SJSA1 (cell line): ENCODE measurements at regions not wholly inside any gene's neighbourhood (a gene's known extent, or its start where the extent isn't known, plus 50 kb on each side); places are given as distances from the start of the nearest gene placed in this dataset.

ENCODE experiments used
- DNase-seq, 2 experiments: peaks; one replicate each; pipeline ENCODE4 v3.0.0-alpha.2; 2015 to 2020; ENCODE audit warnings: low spot score in 2 of 2, low read depth in 1 of 2
- H3K27ac ChIP-seq: fragments of 250-450 bp; sonication (Bioruptor Pico); 2 replicates; pipeline ENCODE4 v1.5.1; 2020; ENCODE audit warnings: mild to moderate bottlenecking, moderate library complexity
- H3K27me3 ChIP-seq: fragments of 250-450 bp; sonication (Bioruptor Pico); replicated peaks from 2 replicates; pipeline ENCODE4 v1.5.1; 2020; ENCODE audit warnings: mild to moderate bottlenecking, moderate library complexity
- H3K36me3 ChIP-seq: fragments of 250-450 bp; sonication (Bioruptor Pico); 2 replicates; pipeline ENCODE4 v1.5.1; 2020; ENCODE audit warnings: mild to moderate bottlenecking
- H3K4me1 ChIP-seq: fragments of 250-450 bp; sonication (Bioruptor Pico); replicated peaks from 2 replicates; pipeline ENCODE4 v1.6.1; 2021; ENCODE audit warnings: mild to moderate bottlenecking
- H3K4me3 ChIP-seq: fragments of 250-450 bp; sonication (Bioruptor Pico); 2 replicates; pipeline ENCODE4 v1.5.1; 2020; ENCODE audit warnings: mild to moderate bottlenecking
- H3K9me3 ChIP-seq: fragments of 250-450 bp; sonication (Bioruptor Pico); replicated peaks from 2 replicates; pipeline ENCODE4 v1.5.1; 2020; ENCODE audit warnings: mild to moderate bottlenecking

- H3K4me3 ChIP-seq, result no peak overlapping the region
- no peaks in the 10 kb centered on the region for H3K9me3 ChIP-seq
- H3K27me3 ChIP-seq, result no peaks in the 10 kb centered on the region
- H3K27ac ChIP-seq, result no peak overlapping the region
- H3K4me1 ChIP-seq, result no peaks in the 10 kb centered on the region
- DNase-seq, result no peak
- H3K36me3 ChIP-seq, result no peaks in the 10 kb centered on the region
These were observed 210.6 kb upstream of the DIO3 start for GRCh38 chr14:101350691-101351090.

DNA sequence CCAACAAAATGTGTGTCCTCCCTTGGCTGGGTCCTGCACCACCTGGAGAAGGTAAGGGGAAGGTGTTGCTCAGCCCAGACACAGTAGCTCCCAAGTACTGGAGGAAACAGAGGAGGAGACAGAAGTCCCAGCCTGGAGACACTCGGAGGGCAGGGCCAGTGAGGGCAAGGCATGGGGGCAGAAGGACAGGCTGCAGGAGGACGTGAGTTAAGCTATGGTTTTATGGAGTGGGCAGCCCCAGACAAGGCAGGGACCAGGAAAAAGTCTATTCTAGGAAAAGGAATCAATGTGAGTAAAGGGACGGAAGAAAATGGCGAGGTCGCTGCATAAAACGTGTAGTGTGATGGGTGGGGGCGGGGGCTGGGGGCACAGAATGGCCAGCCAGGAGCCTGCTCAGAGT lies 210.1 kb upstream of the DIO3 start:
- H3K27ac ChIP-seq, result no peak overlapping the region
- no peak overlapping the region for H3K4me3 ChIP-seq
- no peaks in the 10 kb centered on the region for H3K36me3 ChIP-seq
- H3K27me3 ChIP-seq, result no peaks in the 10 kb centered on the region
- no peaks in the 10 kb centered on the region for H3K4me1 ChIP-seq
- no peaks in the 10 kb centered on the region for H3K9me3 ChIP-seq
- no peak for DNase-seq

- DNase-seq, result no peak
- Histone ChIP-seq H3K27me3 (no peaks in the 10 kb centered on the region), H3K36me3 (no peaks in the 10 kb centered on the region), H3K4me1 (no peaks in the 10 kb centered on the region), H3K4me3 (no peak overlapping the region), H3K27ac (no peak overlapping the region), H3K9me3 (no peaks in the 10 kb centered on the region)
These were observed 209.5 kb upstream of the DIO3 start for GRCh38 chr14:101351769-101352168.

DNA sequence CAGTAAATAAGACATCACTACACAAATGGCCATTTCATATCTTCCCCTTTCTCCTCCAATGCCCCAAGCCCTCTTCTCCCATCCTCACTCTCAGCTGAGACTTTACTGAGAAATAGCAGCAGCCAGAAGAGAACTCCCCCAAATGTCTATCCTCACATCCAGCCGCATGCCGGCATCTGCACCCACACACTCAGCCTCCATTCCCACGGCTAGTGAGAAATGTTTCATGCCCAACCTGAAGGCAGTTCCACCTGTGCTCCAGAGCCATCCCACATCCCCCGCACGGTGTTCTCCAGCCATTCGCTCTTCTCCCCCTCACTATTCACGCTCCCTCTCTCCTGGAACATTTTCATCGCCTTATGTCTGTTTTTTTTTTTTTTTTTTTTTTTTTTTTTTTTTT lies 208.7 kb upstream of the DIO3 start:
- no peak for DNase-seq
- Histone ChIP-seq H3K9me3 (no peaks in the 10 kb centered on the region), H3K4me1 (no peaks in the 10 kb centered on the region), H3K27ac (no peak overlapping the region), H3K27me3 (no peaks in the 10 kb centered on the region), H3K36me3 (no peaks in the 10 kb centered on the region), H3K4me3 (no peak overlapping the region)

DNA sequence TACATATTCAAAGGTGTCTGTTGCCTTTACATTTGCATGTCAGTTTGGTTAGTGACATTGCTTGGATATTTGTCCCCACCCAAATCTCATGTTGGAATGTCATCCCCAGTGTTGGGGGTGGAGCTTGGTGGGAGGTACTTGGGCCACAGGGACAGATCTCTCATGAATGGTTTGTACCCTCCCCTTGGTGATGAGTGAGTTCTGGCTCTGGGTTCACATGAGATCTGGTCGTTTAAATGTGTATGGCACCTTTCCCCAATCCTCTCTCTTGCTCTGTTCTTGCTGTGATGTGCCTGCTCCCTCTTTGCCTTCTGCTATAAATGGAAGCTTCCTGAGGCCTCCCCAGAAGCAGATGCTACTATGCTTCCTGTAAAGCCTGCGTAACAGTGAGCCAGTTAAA lies 207.9 kb upstream of the DIO3 start:
- H3K4me3 ChIP-seq, result no peak overlapping the region
- no peaks in the 10 kb centered on the region for H3K4me1 ChIP-seq
- no peaks in the 10 kb centered on the region for H3K9me3 ChIP-seq
- no peaks in the 10 kb centered on the region for H3K27me3 ChIP-seq
- H3K36me3 ChIP-seq, result no peaks in the 10 kb centered on the region
- DNase-seq, result peak in 1 of 2 experiments; percentile 18
- H3K27ac ChIP-seq, result no peak overlapping the region

GRCh38 chr14:101354726-101355125 lies 206.6 kb upstream of the DIO3 start:
- H3K27ac ChIP-seq, result no peak overlapping the region
- no peak for DNase-seq

GRCh38 chr14:101355284-101355683 lies 206.0 kb upstream of the DIO3 start:
- no peak for DNase-seq
- Histone ChIP-seq H3K27me3 (no peaks in the 10 kb centered on the region), H3K36me3 (no peaks in the 10 kb centered on the region), H3K4me3 (no peak overlapping the region), H3K4me1 (no peaks in the 10 kb centered on the region), H3K9me3 (no peaks in the 10 kb centered on the region), H3K27ac (no peak overlapping the region)

More at GRCh38 chr14:101354726-101355125, 206.6 kb upstream of the DIO3 start:
- Histone ChIP-seq H3K36me3 (no peaks in the 10 kb centered on the region), H3K27me3 (no peaks in the 10 kb centered on the region), H3K4me1 (no peaks in the 10 kb centered on the region), H3K4me3 (no peak overlapping the region), H3K9me3 (no peaks in the 10 kb centered on the region)

DNA sequence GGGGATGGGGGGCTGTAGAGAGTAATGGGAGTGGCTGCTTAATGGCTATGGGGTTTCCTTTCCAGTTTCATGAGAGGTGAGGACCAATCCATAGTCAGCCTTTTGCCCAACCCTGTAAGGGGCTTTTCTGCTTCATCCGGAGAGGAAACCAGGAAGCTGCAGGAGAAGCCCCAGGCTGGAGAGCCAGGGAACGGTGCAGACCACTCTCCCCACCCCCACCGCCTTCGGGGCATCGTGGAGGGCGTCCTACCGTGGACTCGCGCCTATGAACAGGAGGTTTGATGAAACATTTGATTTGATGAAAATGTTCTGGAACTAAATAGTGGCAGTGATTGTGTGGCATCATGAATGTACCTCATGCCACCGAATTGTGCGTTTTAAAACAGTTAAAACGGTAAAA lies 204.3 kb upstream of the DIO3 start:
- Histone ChIP-seq H3K27me3 (no peaks in the 10 kb centered on the region), H3K9me3 (no peaks in the 10 kb centered on the region), H3K4me3 (no peak overlapping the region), H3K27ac (no peak overlapping the region), H3K4me1 (no peaks in the 10 kb centered on the region), H3K36me3 (no peaks in the 10 kb centered on the region)
- DNase-seq, result no peak

DNA sequence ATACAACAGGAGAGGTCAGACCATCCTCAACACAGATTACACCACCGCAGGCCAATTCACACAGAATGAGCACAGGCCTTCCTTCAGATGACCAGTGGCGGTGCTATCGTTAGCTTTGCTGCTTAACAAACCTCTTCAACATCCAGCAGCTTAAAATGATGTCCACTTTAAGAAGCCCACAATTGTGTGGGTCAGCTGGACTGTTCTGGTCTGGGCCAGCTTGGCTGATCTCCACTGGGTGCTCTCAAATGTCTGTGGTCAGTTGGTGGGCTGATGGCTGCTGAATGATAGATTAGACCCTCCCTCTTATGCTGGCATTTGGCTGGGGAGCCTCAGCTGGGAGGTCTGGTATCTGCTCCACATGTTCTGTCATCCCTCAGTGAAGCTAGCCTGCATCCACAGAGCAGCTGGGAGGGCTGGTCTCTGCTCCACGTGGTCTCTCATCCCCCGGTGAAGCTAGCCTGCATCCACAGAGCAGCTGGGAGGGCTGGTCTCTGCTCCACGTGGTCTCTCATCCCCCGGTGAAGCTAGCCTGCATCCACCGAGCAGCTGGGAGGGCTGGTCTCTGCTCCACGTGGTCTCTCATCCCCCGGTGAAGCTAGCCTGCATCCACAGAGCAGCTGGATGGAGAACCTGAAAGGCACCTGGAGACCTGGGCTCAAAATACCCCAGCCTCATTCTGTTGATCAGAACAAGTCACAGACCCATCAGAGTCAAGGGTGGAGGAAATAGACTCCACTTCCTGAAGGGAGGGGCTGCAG lies 203.6 kb upstream of the DIO3 start:
- H3K4me3 ChIP-seq, result no peak overlapping the region
- no peaks in the 10 kb centered on the region for H3K9me3 ChIP-seq
- H3K4me1 ChIP-seq, result no peaks in the 10 kb centered on the region
- H3K36me3 ChIP-seq, result no peaks in the 10 kb centered on the region
- no peak for DNase-seq
- H3K27me3 ChIP-seq, result no peaks in the 10 kb centered on the region
- H3K27ac ChIP-seq, result no peak overlapping the region

DNA sequence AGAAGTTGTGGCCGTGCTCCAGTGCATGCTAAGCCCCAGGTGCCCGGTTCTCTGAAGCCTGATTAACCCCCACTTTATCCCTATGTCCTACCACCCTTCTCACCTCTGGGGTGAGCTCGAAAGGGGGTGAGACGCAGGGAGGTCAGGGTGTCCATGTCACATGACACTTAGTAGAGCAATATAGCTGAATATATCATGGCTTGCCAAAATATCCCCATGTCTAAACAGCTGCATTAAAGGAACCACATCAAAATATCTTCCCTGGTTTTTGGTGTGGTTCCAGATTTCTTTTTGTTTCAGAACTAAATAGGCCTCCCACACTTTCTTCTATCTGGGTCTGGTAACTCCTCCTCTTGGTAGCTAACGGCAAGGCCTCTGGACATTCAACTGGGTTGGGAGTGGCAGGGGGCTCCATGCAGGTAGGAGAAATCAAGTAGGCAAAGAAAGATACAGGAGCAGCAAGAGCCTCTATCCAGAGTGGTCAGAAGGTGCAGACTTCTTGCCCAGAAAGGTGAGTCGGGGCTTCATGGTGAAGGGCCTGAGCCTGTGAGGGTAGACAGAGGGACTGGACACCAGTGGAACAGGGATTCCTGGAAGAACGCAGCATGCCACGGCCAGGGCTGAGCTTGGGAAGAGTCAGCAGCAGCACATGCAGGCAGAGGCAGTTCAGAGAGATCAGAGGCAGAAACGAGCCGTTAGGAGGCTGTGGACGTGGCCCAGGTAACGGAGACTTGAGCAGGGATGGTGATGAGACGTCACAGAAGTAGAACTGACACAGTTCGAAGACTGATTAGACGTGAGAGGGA lies 202.8 kb upstream of the DIO3 start:
- Histone ChIP-seq H3K4me3 (no peak overlapping the region), H3K4me1 (no peaks in the 10 kb centered on the region), H3K36me3 (no peaks in the 10 kb centered on the region), H3K9me3 (no peaks in the 10 kb centered on the region), H3K27ac (no peak overlapping the region), H3K27me3 (no peaks in the 10 kb centered on the region)
- DNase-seq, result no peak

DNA sequence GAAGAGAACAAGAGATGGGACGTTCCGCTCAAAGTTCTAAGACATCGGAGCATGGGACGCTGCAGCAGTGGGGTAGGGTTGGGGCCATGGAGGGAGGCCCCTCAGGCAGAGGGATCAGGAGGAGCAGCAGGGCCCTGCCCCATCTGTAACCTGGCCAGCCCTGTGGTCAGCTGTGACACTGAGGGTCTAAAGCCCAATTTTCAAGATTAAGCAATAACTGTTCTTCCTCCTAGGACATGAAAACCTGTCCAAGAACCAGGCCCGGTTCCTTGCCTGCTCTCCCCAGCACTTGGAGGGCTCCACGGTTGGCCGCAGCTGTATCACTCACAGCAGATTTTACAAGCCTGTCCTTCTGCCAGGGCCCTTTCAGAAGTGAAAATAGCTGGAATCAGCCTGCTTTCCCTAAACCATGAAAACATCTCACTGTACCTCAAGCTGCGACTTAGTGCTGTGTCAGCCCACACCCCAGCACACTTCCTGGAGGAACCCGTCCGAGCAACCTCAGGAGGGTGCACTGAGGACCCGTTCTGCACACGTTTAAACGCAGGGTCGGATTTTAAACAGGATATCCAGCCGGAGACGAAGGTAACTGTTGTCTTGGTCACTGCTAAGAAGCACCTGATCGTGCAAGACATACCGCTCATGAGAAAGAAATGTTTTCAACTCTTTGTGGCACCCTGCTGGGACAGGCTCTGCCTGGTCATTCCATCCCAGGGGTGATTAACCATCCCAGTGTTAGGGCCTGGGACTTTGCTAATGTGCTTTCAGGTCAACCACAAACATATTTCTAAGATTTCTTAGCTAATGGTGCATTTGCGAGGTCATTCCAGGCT lies 201.9 kb upstream of the DIO3 start:
- DNase-seq, result no peak
- no peak overlapping the region for H3K4me3 ChIP-seq
- H3K36me3 ChIP-seq, result no peaks in the 10 kb centered on the region
- H3K9me3 ChIP-seq, result no peaks in the 10 kb centered on the region
- no peak overlapping the region for H3K27ac ChIP-seq
- no peaks in the 10 kb centered on the region for H3K27me3 ChIP-seq
- no peaks in the 10 kb centered on the region for H3K4me1 ChIP-seq

GRCh38 chr14:101360054-101360911 lies 201.0 kb upstream of the DIO3 start:
- H3K27me3 ChIP-seq, result no peaks in the 10 kb centered on the region
- H3K4me1 ChIP-seq, result no peaks in the 10 kb centered on the region
- H3K36me3 ChIP-seq, result no peaks in the 10 kb centered on the region
- H3K27ac ChIP-seq, result no peak overlapping the region
- H3K9me3 ChIP-seq, result no peaks in the 10 kb centered on the region
- H3K4me3 ChIP-seq, result no peak overlapping the region
- no peak for DNase-seq

- Histone ChIP-seq H3K4me1 (no peaks in the 10 kb centered on the region), H3K9me3 (no peaks in the 10 kb centered on the region), H3K36me3 (no peaks in the 10 kb centered on the region), H3K27ac (no peak overlapping the region), H3K4me3 (no peak overlapping the region), H3K27me3 (no peaks in the 10 kb centered on the region)
- DNase-seq, result no peak
These were observed 200.3 kb upstream of the DIO3 start for GRCh38 chr14:101361044-101361443.
